WTC11 (cell line): ENCODE measurements at regions not wholly inside any gene's neighbourhood (a gene's known extent, or its start where the extent isn't known, plus 50 kb on each side); places are given as distances from the start of the nearest gene placed in this dataset.

Experiments used
- AFF4 ChIP-seq: sonication (generic); formaldehyde crosslinking; IDR thresholded peaks from 2 replicates; pipeline ENCODE4 v1.8.1; 2023; ENCODE audit warnings: mild to moderate bottlenecking, missing genetic modification reagents, borderline replicate concordance
- ARID4B ChIP-seq: sonication (generic); formaldehyde crosslinking; IDR thresholded peaks from 2 replicates; pipeline ENCODE4 v1.8.0; 2023; ENCODE audit warnings: missing genetic modification reagents, mild to moderate bottlenecking, borderline replicate concordance
- CDX4 ChIP-seq: fragments of 250-450 bp; sonication (Bioruptor Pico); IDR thresholded peaks from 2 replicates; pipeline ENCODE4 v1.9.0; 2021; ENCODE audit warnings: moderate library complexity, mild to moderate bottlenecking, inconsistent platforms, borderline replicate concordance
- E2F5 ChIP-seq: sonication (generic); formaldehyde crosslinking; IDR thresholded peaks from 2 replicates; pipeline ENCODE4 v1.8.1; 2022; ENCODE audit warnings: mild to moderate bottlenecking, moderate library complexity, missing genetic modification reagents
- MLX ChIP-seq: sonication (generic); formaldehyde crosslinking; IDR thresholded peaks from 2 replicates; pipeline ENCODE4 v1.8.1; 2023; ENCODE audit warnings: mild to moderate bottlenecking, missing genetic modification reagents, moderate library complexity
- USF2 ChIP-seq: sonication (generic); formaldehyde crosslinking; IDR thresholded peaks from 2 replicates; pipeline ENCODE4 v1.8.1; 2023; ENCODE audit warnings: mild to moderate bottlenecking, missing genetic modification reagents, moderate library complexity
- TF ChIP-seq, protein P1 (sequence below): sonication (generic); formaldehyde crosslinking; conservative IDR thresholded peaks from 2 replicates; pipeline ENCODE4 v1.8.1; 2023; ENCODE audit warnings: mild to moderate bottlenecking, low read depth, missing genetic modification reagents, moderate library complexity
- TF ChIP-seq, protein P2 (sequence below): fragments of 200-600 bp; IDR thresholded peaks from 2 replicates; pipeline ENCODE4 v1.8.0; 2022; ENCODE audit warnings: antibody characterized with exemption

GRCh38 chr7:41786404-41786803 lies 83.5 kb upstream of the INHBA start:
- TF ChIP-seq CDX4 (no peak), ARID4B (no peak), MLX (CRISPR knock-in tag) (no peak), E2F5 (CRISPR knock-in tag) (no peak), USF2 (no peak), AFF4 (CRISPR knock-in tag) (no peak)
- TF ChIP-seq, protein P1, sequence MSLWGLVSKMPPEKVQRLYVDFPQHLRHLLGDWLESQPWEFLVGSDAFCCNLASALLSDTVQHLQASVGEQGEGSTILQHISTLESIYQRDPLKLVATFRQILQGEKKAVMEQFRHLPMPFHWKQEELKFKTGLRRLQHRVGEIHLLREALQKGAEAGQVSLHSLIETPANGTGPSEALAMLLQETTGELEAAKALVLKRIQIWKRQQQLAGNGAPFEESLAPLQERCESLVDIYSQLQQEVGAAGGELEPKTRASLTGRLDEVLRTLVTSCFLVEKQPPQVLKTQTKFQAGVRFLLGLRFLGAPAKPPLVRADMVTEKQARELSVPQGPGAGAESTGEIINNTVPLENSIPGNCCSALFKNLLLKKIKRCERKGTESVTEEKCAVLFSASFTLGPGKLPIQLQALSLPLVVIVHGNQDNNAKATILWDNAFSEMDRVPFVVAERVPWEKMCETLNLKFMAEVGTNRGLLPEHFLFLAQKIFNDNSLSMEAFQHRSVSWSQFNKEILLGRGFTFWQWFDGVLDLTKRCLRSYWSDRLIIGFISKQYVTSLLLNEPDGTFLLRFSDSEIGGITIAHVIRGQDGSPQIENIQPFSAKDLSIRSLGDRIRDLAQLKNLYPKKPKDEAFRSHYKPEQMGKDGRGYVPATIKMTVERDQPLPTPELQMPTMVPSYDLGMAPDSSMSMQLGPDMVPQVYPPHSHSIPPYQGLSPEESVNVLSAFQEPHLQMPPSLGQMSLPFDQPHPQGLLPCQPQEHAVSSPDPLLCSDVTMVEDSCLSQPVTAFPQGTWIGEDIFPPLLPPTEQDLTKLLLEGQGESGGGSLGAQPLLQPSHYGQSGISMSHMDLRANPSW (CRISPR knock-in tag) = no peak
- TF ChIP-seq, protein P2, sequence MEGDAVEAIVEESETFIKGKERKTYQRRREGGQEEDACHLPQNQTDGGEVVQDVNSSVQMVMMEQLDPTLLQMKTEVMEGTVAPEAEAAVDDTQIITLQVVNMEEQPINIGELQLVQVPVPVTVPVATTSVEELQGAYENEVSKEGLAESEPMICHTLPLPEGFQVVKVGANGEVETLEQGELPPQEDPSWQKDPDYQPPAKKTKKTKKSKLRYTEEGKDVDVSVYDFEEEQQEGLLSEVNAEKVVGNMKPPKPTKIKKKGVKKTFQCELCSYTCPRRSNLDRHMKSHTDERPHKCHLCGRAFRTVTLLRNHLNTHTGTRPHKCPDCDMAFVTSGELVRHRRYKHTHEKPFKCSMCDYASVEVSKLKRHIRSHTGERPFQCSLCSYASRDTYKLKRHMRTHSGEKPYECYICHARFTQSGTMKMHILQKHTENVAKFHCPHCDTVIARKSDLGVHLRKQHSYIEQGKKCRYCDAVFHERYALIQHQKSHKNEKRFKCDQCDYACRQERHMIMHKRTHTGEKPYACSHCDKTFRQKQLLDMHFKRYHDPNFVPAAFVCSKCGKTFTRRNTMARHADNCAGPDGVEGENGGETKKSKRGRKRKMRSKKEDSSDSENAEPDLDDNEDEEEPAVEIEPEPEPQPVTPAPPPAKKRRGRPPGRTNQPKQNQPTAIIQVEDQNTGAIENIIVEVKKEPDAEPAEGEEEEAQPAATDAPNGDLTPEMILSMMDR = no peak
